WTC11 (cell line): ENCODE measurements at regions not wholly inside any gene's neighbourhood (a gene's known extent, or its start where the extent isn't known, plus 50 kb on each side); places are given as distances from the start of the nearest gene placed in this dataset.

Source experiments
- CTCF ChIP-seq: fragments of 200-600 bp; IDR thresholded peaks from 2 replicates; pipeline ENCODE4 v1.8.0; 2022; ENCODE audit warnings: antibody characterized with exemption
- PRRX2 ChIP-seq: fragments of 250-450 bp; sonication (Bioruptor Pico); IDR thresholded peaks from 2 replicates; pipeline ENCODE4 v1.8.0; 2021; ENCODE audit warnings: mild to moderate bottlenecking
- SP1 ChIP-seq: sonication (generic); formaldehyde crosslinking; conservative IDR thresholded peaks from 2 replicates; pipeline ENCODE4 v1.8.1; 2022; ENCODE audit warnings: missing genetic modification reagents
- TF ChIP-seq, protein P1 (sequence below): sonication (generic); formaldehyde crosslinking; IDR thresholded peaks from 2 replicates; pipeline ENCODE4 v1.8.0; 2022; ENCODE audit warnings: mild to moderate bottlenecking, missing genetic modification reagents
- TF ChIP-seq, protein P2 (sequence below): sonication (generic); formaldehyde crosslinking; conservative IDR thresholded peaks from 2 replicates; pipeline ENCODE4 v1.8.1; 2022; ENCODE audit warnings: mild to moderate bottlenecking, missing genetic modification reagents

DNA sequence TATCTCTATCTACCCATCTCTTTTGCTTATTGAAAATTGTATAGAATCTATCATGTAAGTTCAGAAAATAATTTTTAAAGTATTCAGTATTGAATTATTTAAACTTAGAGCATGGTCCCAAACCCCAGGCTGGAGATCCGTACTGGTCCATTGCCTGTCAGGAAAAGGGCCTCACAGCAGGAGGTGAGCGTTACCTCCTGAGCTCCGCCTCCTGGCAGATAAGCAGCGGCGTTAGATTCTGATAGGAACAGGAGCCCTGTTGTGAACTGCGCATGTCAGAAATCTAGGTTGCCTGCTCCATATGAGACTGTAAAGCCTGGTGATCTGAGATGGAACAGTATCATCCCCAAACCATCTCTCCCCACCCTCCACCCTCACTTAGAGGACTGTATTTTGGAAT, 266.0 kb upstream of the CNTNAP2 start:
- TF ChIP-seq SP1 (CRISPR knock-in tag) (no peak), CTCF (no peak), PRRX2 (CRISPR knock-in tag) (no peak)
- TF ChIP-seq, protein P1, sequence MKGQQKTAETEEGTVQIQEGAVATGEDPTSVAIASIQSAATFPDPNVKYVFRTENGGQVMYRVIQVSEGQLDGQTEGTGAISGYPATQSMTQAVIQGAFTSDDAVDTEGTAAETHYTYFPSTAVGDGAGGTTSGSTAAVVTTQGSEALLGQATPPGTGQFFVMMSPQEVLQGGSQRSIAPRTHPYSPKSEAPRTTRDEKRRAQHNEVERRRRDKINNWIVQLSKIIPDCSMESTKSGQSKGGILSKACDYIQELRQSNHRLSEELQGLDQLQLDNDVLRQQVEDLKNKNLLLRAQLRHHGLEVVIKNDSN (CRISPR knock-in tag), result no peak
- TF ChIP-seq, protein P2, sequence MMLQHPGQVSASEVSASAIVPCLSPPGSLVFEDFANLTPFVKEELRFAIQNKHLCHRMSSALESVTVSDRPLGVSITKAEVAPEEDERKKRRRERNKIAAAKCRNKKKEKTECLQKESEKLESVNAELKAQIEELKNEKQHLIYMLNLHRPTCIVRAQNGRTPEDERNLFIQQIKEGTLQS, result no peak
